AG09319 (cell line): ENCODE measurements at regions not wholly inside any gene's neighbourhood (a gene's known extent, or its start where the extent isn't known, plus 50 kb on each side); places are given as distances from the start of the nearest gene placed in this dataset.
"Not testable (repeated sequence)": the region's sequence is repeated elsewhere in the genome, so short reads cannot be mapped to it uniquely, and the experiment has no call there.

ENCODE experiments used
- DNase-seq: peaks from one replicate; pipeline ENCODE4 v3.0.0-alpha.2; 2010; ENCODE audit warnings: low read depth; ENCODE audit errors: extremely low read depth
- CTCF ChIP-seq: IDR thresholded peaks from 2 replicates; pipeline ENCODE4 v1.5.1; 2011; ENCODE audit warnings: low read depth, mild to moderate bottlenecking, inconsistent platforms, low read length, moderate library complexity

DNA sequence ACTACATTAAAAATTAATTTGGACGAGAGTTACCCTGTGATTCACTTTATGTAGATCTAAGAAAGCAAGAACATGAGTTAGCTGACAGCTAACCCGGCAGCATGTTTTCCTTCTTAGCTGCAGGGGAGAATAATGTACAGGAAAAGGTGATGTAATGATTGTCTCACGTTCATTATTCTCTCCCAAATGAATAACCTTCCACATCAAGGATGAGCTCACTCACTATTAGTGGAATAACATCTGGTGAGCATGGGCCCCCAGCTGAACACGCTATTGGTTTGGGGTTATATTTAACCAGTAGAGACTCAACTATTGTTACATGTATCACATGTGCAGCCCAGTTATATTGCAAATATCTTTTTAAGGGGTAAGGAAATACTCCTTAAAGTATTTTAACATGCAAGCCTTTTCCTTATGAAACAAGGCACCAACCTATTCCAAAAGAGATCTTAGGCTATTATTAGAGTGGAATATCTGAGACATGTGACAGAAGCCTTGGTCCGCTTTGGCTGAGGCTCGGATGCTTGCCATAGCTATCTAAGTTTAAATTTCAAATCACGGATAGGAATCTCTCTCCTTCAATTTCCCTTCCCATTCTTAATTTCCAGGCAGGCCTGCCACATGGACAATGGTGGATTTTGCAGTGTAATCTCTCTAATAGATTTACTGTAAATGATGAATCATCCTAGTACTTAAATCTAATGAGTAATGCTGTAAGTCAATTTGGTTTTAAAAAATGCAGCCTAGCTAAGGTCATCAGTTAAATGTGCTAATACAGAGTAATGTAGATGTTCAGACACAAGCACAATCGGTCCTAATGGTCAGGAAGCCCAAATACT, 99.0 kb upstream of the OTUD4 start:
- peak; percentile 55 for DNase-seq
- no peak for TF ChIP-seq CTCF

DNA sequence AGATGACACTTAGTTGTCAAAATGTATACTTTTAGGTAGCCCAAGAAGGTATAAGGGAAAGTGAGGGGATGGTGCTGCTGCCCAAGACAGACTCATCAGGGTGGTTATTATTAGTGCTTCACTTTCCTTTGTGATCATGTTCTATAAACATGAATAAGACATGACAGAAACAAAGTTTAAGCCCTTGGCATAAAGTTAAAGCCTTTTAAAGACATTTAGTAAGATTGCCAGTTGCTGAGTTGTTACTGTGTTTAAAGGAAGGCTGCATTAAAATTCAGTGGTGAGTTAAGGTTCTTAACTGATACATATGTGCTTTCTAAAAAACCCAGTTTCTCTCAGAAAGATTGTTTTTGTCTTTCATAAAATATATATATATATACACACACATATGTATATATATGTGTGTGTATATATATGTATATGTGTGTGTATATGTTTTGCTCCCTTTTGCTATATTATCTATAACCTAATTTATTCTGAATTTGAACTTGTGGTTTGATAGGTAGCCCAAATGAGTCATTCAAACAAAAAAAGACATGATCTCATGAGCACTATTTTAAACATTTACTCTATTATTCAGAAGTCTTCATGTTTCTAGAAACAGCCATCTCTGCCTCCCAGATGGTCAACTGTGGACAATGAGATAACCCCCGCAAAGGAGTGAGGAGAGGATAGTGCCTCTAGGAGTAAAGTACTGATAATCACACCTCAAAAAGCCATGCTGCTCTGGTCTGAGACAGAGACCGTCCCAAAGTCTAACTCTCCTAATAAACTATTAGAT, 98.1 kb upstream of the OTUD4 start:
- no peak for DNase-seq
- TF ChIP-seq CTCF = no peak

DNA sequence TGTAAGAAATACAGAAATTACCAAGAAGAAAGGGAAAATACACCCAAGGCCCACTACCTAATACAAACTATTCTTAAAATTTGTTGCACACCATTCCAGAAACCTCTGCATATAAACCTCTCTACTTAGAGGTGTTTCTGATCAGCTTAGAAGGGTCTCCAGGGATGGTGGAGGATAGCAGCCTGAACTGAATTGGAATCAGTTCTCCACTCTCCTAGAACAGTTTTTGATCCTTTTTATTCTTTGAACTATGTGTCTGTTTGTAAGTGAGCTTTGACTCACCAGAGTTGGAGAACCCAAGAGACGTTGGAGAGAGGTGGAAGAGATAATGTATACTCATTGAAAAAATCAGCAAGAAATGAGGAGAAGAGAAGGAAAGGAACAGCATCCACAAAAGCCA, 96.6 kb upstream of the OTUD4 start:
- no peak for DNase-seq
- TF ChIP-seq CTCF = no peak

GRCh38 chr4:145276050-145276449, 95.7 kb upstream of the OTUD4 start:
- no peak for TF ChIP-seq CTCF
- no peak for DNase-seq

DNA sequence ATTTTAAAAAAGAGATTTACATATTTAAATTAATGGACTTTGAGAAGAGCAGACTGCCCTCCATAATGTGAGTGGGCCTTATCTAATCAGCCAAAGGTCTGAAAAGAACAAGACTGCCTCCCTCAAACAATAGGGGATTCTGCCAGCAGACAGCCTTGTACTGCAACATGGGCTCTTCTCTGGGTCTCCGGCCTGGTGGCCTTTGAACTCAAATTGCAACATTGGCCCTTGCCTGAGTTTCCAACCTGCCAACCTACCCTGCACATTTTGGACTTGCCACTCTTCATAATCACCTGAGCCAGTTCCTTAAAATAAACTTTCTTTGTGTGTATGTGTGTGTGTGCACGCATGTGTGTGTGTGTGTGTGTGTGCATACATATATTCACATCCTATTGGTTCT, 90.8 kb upstream of the OTUD4 start:
- no peak for DNase-seq
- no peak for TF ChIP-seq CTCF

DNA sequence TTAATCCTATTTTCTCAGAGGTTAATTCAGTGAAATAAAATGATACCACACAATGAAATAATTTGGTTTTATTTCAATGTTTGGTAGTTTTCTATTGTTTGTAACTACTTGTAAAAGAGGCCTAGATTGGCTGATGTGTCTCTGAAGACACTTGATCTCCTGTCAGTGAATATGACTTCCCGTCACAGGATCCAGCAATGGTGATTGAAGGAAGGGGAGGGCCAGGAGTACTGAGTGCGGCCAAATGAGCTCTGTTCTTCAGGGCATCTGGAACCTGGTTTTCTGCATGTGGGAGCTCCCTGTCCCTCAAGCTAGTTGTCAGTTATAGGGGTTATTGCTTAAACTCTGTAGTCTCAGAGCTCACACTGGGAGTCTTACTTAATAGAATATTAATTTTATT, 86.5 kb upstream of the OTUD4 start:
- no peak for TF ChIP-seq CTCF
- no peak for DNase-seq

DNA sequence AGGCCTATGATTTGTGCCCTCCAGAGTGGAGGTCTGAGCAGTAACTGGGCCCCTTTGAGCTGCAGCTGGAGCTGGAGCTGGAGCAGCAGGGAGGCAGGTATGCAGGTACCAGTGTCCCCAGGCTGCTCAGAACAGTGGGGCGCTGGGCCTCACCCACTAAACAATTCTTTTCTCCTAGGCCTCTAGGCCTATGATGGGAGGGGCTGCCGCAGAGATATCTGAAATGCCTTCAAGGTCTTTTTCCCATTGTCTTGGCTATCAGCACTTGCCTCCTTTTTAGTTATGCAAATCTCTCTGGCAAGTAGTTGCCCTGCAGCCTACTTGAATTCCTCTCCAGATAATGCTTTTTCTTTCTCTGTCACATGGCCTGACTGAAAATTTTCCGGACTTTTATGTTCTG, 79.7 kb upstream of the OTUD4 start:
- no peak for TF ChIP-seq CTCF
- DNase-seq = no peak

DNA sequence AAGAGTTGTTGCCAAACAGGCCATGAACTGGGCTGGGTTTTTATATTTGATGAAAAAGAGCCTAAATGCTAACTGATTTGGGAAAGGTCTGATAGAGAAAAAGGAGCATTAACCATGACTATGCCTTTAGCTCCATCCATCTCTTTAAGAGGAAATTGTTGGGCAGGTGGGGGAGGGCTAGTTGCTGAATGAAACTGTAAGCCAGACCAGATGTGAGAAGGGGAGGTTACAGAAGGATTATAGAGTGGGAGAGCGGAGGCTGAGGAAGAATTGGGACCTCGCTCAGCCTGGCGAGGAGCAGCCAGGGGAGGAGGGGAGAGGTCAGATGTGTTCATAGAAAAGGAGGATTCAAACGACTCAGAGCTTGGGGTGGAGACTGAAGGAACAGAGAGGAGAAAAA, 74.9 kb upstream of the OTUD4 start:
- not testable (repeated sequence) for DNase-seq
